Mesenchymal stem cell (in vitro differentiated cells and primary cell): ENCODE measurements at regions not wholly inside any gene's neighbourhood (a gene's known extent, or its start where the extent isn't known, plus 50 kb on each side); places are given as distances from the start of the nearest gene placed in this dataset.
"Not testable (repeated sequence)": the region's sequence is repeated elsewhere in the genome, so short reads cannot be mapped to it uniquely, and the experiment has no call there.

Source experiments
- DNase-seq: peaks from one replicate; pipeline ENCODE4 v3.0.0-alpha.2; 2013
- H2AFZ ChIP-seq: one replicate; pipeline ENCODE4 v1.6.1; 2013; ENCODE audit warnings: low read depth, mild to moderate bottlenecking, control low read depth, inconsistent platforms, low read length, moderate library complexity
- H2AK5ac ChIP-seq: 2 replicates; pipeline ENCODE4 v1.6.1; 2013; ENCODE audit warnings: low read length, moderate library complexity, mild to moderate bottlenecking, inconsistent platforms; ENCODE audit not compliant: severe bottlenecking
- H2BK120ac ChIP-seq: one replicate; pipeline ENCODE4 v1.6.1; 2013; ENCODE audit warnings: low read depth, mild to moderate bottlenecking, inconsistent platforms, low read length, moderate library complexity
- H2BK12ac ChIP-seq, 2 experiments: one replicate each; pipeline ENCODE4 v1.6.1; 2013; ENCODE audit warnings: inconsistent platforms in 2 of 2, low read length in 2 of 2, mild to moderate bottlenecking in 2 of 2, moderate library complexity in 2 of 2, control low read depth in 1 of 2
- H2BK15ac ChIP-seq: one replicate; pipeline ENCODE4 v1.6.1; 2013; ENCODE audit warnings: mild to moderate bottlenecking, low read depth, inconsistent platforms; ENCODE audit not compliant: poor library complexity, severe bottlenecking
- H2BK5ac ChIP-seq: 2 replicates; pipeline ENCODE4 v1.6.1; 2013; ENCODE audit warnings: low read depth, mild to moderate bottlenecking, low read length, control low read depth, inconsistent platforms; ENCODE audit not compliant: poor library complexity, severe bottlenecking
- H3K14ac ChIP-seq, 2 experiments: one replicate each; pipeline ENCODE4 v1.6.1; 2013; ENCODE audit warnings: inconsistent platforms in 2 of 2, low read length in 2 of 2, control low read depth in 1 of 2, mild to moderate bottlenecking in 1 of 2, moderate library complexity in 1 of 2
- H3K18ac ChIP-seq, 2 experiments: one replicate each; pipeline ENCODE4 v1.6.1; 2013; ENCODE audit warnings: inconsistent platforms in 2 of 2, low read length in 2 of 2, control low read depth in 1 of 2, low read depth in 1 of 2, mild to moderate bottlenecking in 1 of 2
- H3K23ac ChIP-seq, 2 experiments: one replicate each; pipeline ENCODE4 v1.6.1; 2013; ENCODE audit warnings: inconsistent platforms in 2 of 2, low read length in 2 of 2, mild to moderate bottlenecking in 2 of 2, moderate library complexity in 2 of 2, control low read depth in 1 of 2
- H3K27ac ChIP-seq: 2 replicates; pipeline ENCODE4 v1.5.1; 2013; ENCODE audit warnings: mild to moderate bottlenecking, moderate library complexity, low read length, control low read depth, inconsistent platforms; ENCODE audit not compliant: poor library complexity, severe bottlenecking
- H3K27me3 ChIP-seq, 2 experiments: 2 replicates each; pipeline versions ENCODE4 v1.6.1 to v1.7.0; 2013; ENCODE audit warnings: low read length in 2 of 2, mild to moderate bottlenecking in 2 of 2, moderate library complexity in 2 of 2, control low read depth in 1 of 2, inconsistent platforms in 1 of 2; ENCODE audit not compliant: control insufficient read depth in 1 of 2, insufficient read depth in 1 of 2
- H3K36me3 ChIP-seq, 2 experiments: 2 replicates each; pipeline versions ENCODE4 v1.6.1 to v1.7.0; 2013; ENCODE audit warnings: low read length in 2 of 2, control low read depth in 1 of 2, inconsistent platforms in 1 of 2, low read depth in 1 of 2, mild to moderate bottlenecking in 1 of 2; ENCODE audit not compliant: insufficient read depth in 2 of 2, control insufficient read depth in 1 of 2
- H3K4ac ChIP-seq, 2 experiments: one replicate each; pipeline ENCODE4 v1.6.1; 2013; ENCODE audit warnings: inconsistent platforms in 2 of 2, low read length in 2 of 2, mild to moderate bottlenecking in 2 of 2, moderate library complexity in 2 of 2, control low read depth in 1 of 2, low read depth in 1 of 2
- H3K4me1 ChIP-seq: 2 replicates; pipeline ENCODE4 v1.6.1; 2013; ENCODE audit warnings: low read depth, low read length, control low read depth; ENCODE audit not compliant: control insufficient read depth, insufficient read depth
- H3K4me2 ChIP-seq: 2 replicates; pipeline ENCODE4 v1.6.1; 2013; ENCODE audit warnings: low read length, mild to moderate bottlenecking, inconsistent platforms; ENCODE audit not compliant: poor library complexity, severe bottlenecking
- H3K4me3 ChIP-seq, 2 experiments: 2 replicates each; pipeline versions ENCODE4 v1.5.1 to v1.7.0; 2013; ENCODE audit warnings: low read length in 2 of 2, mild to moderate bottlenecking in 2 of 2, control low read depth in 1 of 2, low read depth in 1 of 2; ENCODE audit not compliant: insufficient read depth in 1 of 2
- H3K79me1 ChIP-seq: replicated peaks from 2 replicates; pipeline ENCODE4 v1.6.1; 2013; ENCODE audit warnings: mild to moderate bottlenecking, control low read depth, low read length, inconsistent platforms; ENCODE audit not compliant: poor library complexity, severe bottlenecking
- H3K9ac ChIP-seq: 2 replicates; pipeline ENCODE4 v1.7.0; 2013; ENCODE audit warnings: mild to moderate bottlenecking, low read length, moderate library complexity
- H3K9me3 ChIP-seq: 2 replicates; pipeline ENCODE4 v1.7.0; 2013; ENCODE audit warnings: mild to moderate bottlenecking, low read length; ENCODE audit not compliant: control insufficient read depth
- H4K8ac ChIP-seq: one replicate; pipeline ENCODE4 v1.6.1; 2013; ENCODE audit warnings: inconsistent platforms, mild to moderate bottlenecking, low read length, moderate library complexity
- H4K91ac ChIP-seq: one replicate; pipeline ENCODE4 v1.6.1; 2013; ENCODE audit warnings: mild to moderate bottlenecking, low read length, inconsistent platforms
- WGBS: methylation state at CpG from one replicate; pipeline ENCODE4 v1.1.7; 2013; ENCODE audit warnings: mixed read lengths; 5-methylcytosine and 5-hydroxymethylcytosine counted together

GRCh38 chr9:87423885-87424284 lies 73.8 kb upstream of the DAPK1 start:
- H3K27ac ChIP-seq, H2BK15ac ChIP-seq, H3K4ac ChIP-seq, DNase-seq, H3K23ac ChIP-seq, H3K14ac ChIP-seq, H2AK5ac ChIP-seq, H3K18ac ChIP-seq, H2BK12ac ChIP-seq, H3K4me1 ChIP-seq, H2BK5ac ChIP-seq, H4K91ac ChIP-seq, H3K9ac ChIP-seq, H3K4me3 ChIP-seq, H3K79me1 ChIP-seq, H3K27me3 ChIP-seq, H4K8ac ChIP-seq, H3K4me2 ChIP-seq, H2BK120ac ChIP-seq, H3K9me3 ChIP-seq, H2AFZ ChIP-seq, H3K36me3 ChIP-seq: not testable (repeated sequence)
- WGBS = 74% methylated on average over 3 of the region's 4 CpGs

GRCh38 chr9:87425202-87425601 lies 72.5 kb upstream of the DAPK1 start:
- no peak overlapping the region for H3K4me3 ChIP-seq
- H2BK12ac ChIP-seq = no peak overlapping the region
- H3K14ac ChIP-seq = no peak overlapping the region
- no peaks in the 10 kb centered on the region for H3K79me1 ChIP-seq
- H3K4me1 ChIP-seq = peaks cover 1% of the 10 kb centered on the region
- no peak overlapping the region for H2BK15ac ChIP-seq
- H2BK5ac ChIP-seq = no peak overlapping the region
- no peak overlapping the region for H3K23ac ChIP-seq
- no peak overlapping the region for H3K4ac ChIP-seq
- no peak overlapping the region for H4K8ac ChIP-seq
- H3K27me3 ChIP-seq = peaks cover 0 to 7% of the 10 kb centered on the region in 2 experiments
- H4K91ac ChIP-seq = no peak overlapping the region
- no peak overlapping the region for H3K9ac ChIP-seq
- H3K36me3 ChIP-seq = no peaks in the 10 kb centered on the region
- no peak overlapping the region for H2BK120ac ChIP-seq
- WGBS = 88% methylated on average over 2 of the region's 2 CpGs
- H3K9me3 ChIP-seq = no peaks in the 10 kb centered on the region
- DNase-seq = no peak
- H2AK5ac ChIP-seq = no peak overlapping the region
- no peak overlapping the region for H3K4me2 ChIP-seq
- H2AFZ ChIP-seq = no peak overlapping the region
- no peak overlapping the region for H3K18ac ChIP-seq
- H3K27ac ChIP-seq = no peak overlapping the region

- no peak overlapping the region for H3K18ac ChIP-seq
- H2BK120ac ChIP-seq = no peak overlapping the region
- no peak overlapping the region for H2AK5ac ChIP-seq
- no peak for DNase-seq
- WGBS = 81% methylated on average over 5 of the region's 5 CpGs
- peaks cover 0 to 7% of the 10 kb centered on the region in 2 experiments for H3K27me3 ChIP-seq
- H2BK5ac ChIP-seq = no peak overlapping the region
- no peak overlapping the region for H3K4ac ChIP-seq
- no peak overlapping the region for H3K4me3 ChIP-seq
- no peak overlapping the region for H4K91ac ChIP-seq
- no peaks in the 10 kb centered on the region for H3K36me3 ChIP-seq
- H2BK15ac ChIP-seq = no peak overlapping the region
- no peak overlapping the region for H4K8ac ChIP-seq
- H3K27ac ChIP-seq = no peak overlapping the region
- H3K4me1 ChIP-seq = peaks cover 1% of the 10 kb centered on the region
- no peak overlapping the region for H3K4me2 ChIP-seq
- H2BK12ac ChIP-seq = no peak overlapping the region
- no peaks in the 10 kb centered on the region for H3K79me1 ChIP-seq
- no peak overlapping the region for H3K14ac ChIP-seq
- H3K9me3 ChIP-seq = no peaks in the 10 kb centered on the region
- no peak overlapping the region for H3K23ac ChIP-seq
- no peak overlapping the region for H3K9ac ChIP-seq
- H2AFZ ChIP-seq = no peak overlapping the region
Measured at GRCh38 chr9:87427851-87428506, 69.7 kb upstream of the DAPK1 start.

- Histone ChIP-seq H3K4me2 (no peak overlapping the region), H3K18ac (no peak overlapping the region), H2BK12ac (no peak overlapping the region), H2BK120ac (no peak overlapping the region), H3K27me3 (peaks cover 0 to 7% of the 10 kb centered on the region in 2 experiments), H3K27ac (no peak overlapping the region), H3K9ac (no peak overlapping the region), H2BK5ac (no peak overlapping the region), H3K23ac (no peak overlapping the region), H4K91ac (no peak overlapping the region), H3K36me3 (no peaks in the 10 kb centered on the region), H3K79me1 (no peaks in the 10 kb centered on the region), H3K9me3 (no peaks in the 10 kb centered on the region), H2AK5ac (no peak overlapping the region), H3K4ac (no peak overlapping the region), H2BK15ac (no peak overlapping the region), H3K4me3 (no peak overlapping the region), H3K4me1 (no peaks in the 10 kb centered on the region), H3K14ac (no peak overlapping the region), H4K8ac (no peak overlapping the region), H2AFZ (no peak overlapping the region)
- 68% methylated on average over 3 of the region's 3 CpGs for WGBS
- no peak for DNase-seq
Measured at GRCh38 chr9:87428659-87429058, 69.0 kb upstream of the DAPK1 start.
